ENCODE measurements at regions not wholly inside any gene's neighbourhood (a gene's known extent, or its start where the extent isn't known, plus 50 kb on each side); places are given as distances from the start of the nearest gene placed in this dataset.

DNA sequence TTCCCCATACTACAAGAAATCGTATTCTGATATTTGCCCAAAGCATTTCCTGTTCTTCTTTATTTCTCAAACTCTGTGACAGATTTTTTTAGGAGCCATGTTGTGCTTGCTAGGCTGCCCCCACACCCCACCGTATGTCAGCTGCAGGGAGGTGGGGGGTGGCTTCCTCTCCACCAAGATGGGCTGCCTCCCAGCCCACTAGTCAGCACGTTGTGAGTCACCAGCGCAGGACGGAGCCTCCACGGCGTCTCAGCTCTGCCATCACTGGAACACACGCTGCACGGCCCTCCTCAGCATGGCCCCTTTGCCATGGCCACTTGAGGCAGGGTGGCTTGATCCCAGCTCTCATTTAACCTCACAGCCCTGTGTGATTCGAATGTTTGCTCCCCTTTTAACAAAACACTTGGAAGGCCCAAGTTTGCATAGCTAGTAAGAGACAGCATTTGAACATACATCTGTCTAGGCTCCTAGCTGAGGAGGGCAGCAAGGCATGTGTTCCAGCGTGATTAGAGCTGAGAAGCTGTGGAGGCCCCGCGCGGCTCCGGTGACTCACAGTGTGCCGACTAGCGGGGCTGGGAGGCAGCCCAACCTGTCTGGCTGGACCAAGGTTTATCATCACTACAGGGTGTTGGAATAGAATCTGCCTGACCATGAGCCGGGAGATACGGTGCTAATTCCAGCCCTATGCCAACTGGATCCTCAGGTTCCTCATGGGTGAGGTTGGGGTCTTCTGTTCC, 180.7 kb upstream of the NCAM1 start (continued):
- TF ChIP-seq, protein P1, sequence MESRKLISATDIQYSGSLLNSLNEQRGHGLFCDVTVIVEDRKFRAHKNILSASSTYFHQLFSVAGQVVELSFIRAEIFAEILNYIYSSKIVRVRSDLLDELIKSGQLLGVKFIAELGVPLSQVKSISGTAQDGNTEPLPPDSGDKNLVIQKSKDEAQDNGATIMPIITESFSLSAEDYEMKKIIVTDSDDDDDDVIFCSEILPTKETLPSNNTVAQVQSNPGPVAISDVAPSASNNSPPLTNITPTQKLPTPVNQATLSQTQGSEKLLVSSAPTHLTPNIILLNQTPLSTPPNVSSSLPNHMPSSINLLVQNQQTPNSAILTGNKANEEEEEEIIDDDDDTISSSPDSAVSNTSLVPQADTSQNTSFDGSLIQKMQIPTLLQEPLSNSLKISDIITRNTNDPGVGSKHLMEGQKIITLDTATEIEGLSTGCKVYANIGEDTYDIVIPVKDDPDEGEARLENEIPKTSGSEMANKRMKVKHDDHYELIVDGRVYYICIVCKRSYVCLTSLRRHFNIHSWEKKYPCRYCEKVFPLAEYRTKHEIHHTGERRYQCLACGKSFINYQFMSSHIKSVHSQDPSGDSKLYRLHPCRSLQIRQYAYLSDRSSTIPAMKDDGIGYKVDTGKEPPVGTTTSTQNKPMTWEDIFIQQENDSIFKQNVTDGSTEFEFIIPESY (IDR thresholded peaks at IDR 0.05; ENCODE audit: extremely low read depth, insufficient replicate concordance, low read length), result no peak
- TF ChIP-seq EZH2phosphoT487 (IDR thresholded peaks at IDR 0.05; ENCODE audit: borderline replicate concordance), result no peak
- no peak for TF ChIP-seq ELF1 (IDR thresholded peaks at IDR 0.05; ENCODE audit: borderline replicate concordance, low read depth)
- no peak for TF ChIP-seq RAD21 (IDR thresholded peaks at IDR 0.05; ENCODE audit: low read depth)
- TF ChIP-seq EZH2 (IDR thresholded peaks at IDR 0.05), result no peak
- TF ChIP-seq, protein P2, sequence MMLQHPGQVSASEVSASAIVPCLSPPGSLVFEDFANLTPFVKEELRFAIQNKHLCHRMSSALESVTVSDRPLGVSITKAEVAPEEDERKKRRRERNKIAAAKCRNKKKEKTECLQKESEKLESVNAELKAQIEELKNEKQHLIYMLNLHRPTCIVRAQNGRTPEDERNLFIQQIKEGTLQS (IDR thresholded peaks at IDR 0.05), result no peak
- no peak for TF ChIP-seq JUND (IDR thresholded peaks at IDR 0.05)

DNA sequence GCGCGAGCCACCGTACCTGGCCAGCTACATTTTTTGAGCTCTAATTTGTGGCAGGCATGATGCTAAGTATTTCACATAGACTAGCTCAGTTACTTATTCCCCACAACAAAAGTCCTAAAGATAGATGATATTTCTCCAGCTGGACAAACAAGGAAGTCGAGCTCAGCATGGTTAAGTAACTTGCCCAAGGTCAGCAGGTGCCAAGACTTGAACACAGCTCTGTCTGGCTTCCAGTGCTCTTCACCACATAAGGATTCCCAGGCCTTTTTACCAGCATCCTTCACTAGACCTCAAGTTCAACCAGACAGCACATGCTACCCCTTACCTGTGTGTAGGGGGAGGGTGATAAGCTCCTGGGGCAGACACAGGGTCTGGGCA, 177.3 kb upstream of the NCAM1 start:
- intact Hi-C loops (cut with micrococcal nuclease), result no loop called here
- Histone ChIP-seq H2AFZ (ENCODE audit: low read depth, low read length, poor library complexity, severe bottlenecking) (no peak overlapping the region), H4K20me1 (ENCODE audit: insufficient read depth) (no peaks in the 10 kb centered on the region), H3K27me3 (ENCODE audit: insufficient read depth, low read length) (peaks cover 31% of the 10 kb centered on the region), H3K36me3 (ENCODE audit: control insufficient read depth in 1 of 2, insufficient read depth in 2 of 2, low read length in 2 of 2) (no peaks in the 10 kb centered on the region), H3K9me3 (ENCODE audit: control insufficient read depth in 1 of 2, insufficient read depth in 1 of 2, low read depth in 1 of 2, low read length in 2 of 2) (no peaks in the 10 kb centered on the region), H3K9me2 (ENCODE audit: insufficient read depth) (no peaks in the 10 kb centered on the region), H3K9ac (ENCODE audit: low read length) (no peak overlapping the region), H3K4me2 (ENCODE audit: low read length) (no peak overlapping the region), H3K27ac (ENCODE audit: low read depth, low read length) (no peak overlapping the region), H3K79me2 (ENCODE audit: insufficient read depth, low read length) (no peaks in the 10 kb centered on the region), H3K4me3 (replicated peaks in 1 of 2; ENCODE audit: low read depth in 1 of 2, low read length in 2 of 2) (no peak overlapping the region), H3K4me1 (ENCODE audit: control insufficient read depth in 1 of 2, insufficient read depth in 2 of 2, low read length in 2 of 2) (peaks cover 9% of the 10 kb centered on the region in 2 experiments)
- no TSS peak for BruUV-seq (replicated peaks)
- ATAC-seq (no peak), DNase-seq (ENCODE audit: low read depth, low spot score) (no peak)
- ChIA-PET CTCF (interaction anchor here (0.7 to 4.4 kb wide), 3 partner anchors 12 to 506 kb away, joined by 4 to 18 read pairs (median 14); no protein-coding TSS in a partner anchor), POLR2A (no interaction called here), RAD21 (ENCODE audit: low non-redundant PET in 1 of 2, low total read pairs in 2 of 2, uncharacterized antibody in 2 of 2, unreplicated experiment in 2 of 2) (no interaction called here)
- no peak for TF ChIP-seq EGR1 (IDR thresholded peaks at IDR 0.05; ENCODE audit: low read depth)
- no peak for TF ChIP-seq JUND (IDR thresholded peaks at IDR 0.05)
- no peak for TF ChIP-seq EZH2phosphoT487 (IDR thresholded peaks at IDR 0.05; ENCODE audit: borderline replicate concordance)
- TF ChIP-seq RAD21 (IDR thresholded peaks at IDR 0.05; ENCODE audit: low read depth), result no peak
- no peak for TF ChIP-seq EZH2 (IDR thresholded peaks at IDR 0.05)

Measured in HCT116 (cell line).